GM12878 (cell line): ENCODE measurements at regions not wholly inside any gene's neighbourhood (a gene's known extent, or its start where the extent isn't known, plus 50 kb on each side); places are given as distances from the start of the nearest gene placed in this dataset.

Source experiments
- ATAC-seq: fragments of 200-7000 bp; cut with Tn5 transposase; 3 replicates; pipeline ENCODE4 v1.9.1; 2020; ENCODE audit warnings: mild to moderate bottlenecking, moderate library complexity
- BruUV-seq: library from RNA; stranded (reverse); fragments of 400-500 nt; replicated peaks from 2 replicates; lab custom pipeline; 2021; lab: Mats Ljungman, UMichigan
- CTCF ChIA-PET: fragments of 300-600 bp; sonication (Branson Sonifier 250); formaldehyde crosslinking; extraction: SDS; loops from one replicate; lab custom pipeline; 2021; ENCODE audit warnings: inconsistent platforms; lab: Yijun Ruan, JAX
- POLR2A ChIA-PET: fragments of 350-600 bp; formaldehyde crosslinking; extraction: SDS; loops from one replicate; lab custom pipeline; 2021; ENCODE audit warnings: inconsistent platforms; lab: Charles Lee
- RAD21 ChIA-PET: fragments of 300-600 bp; sonication (Branson Sonifier 250); formaldehyde crosslinking; loops from one replicate; lab custom pipeline; 2023; ENCODE audit warnings: antibody characterized with exemption; ENCODE audit not compliant: unreplicated experiment; lab: Charles Lee
- SMC1A ChIA-PET: fragments of 300-600 bp; sonication (Branson Sonifier 250); formaldehyde crosslinking; loops from one replicate; lab custom pipeline; 2023; ENCODE audit not compliant: unreplicated experiment, uncharacterized antibody; lab: Charles Lee
- DNase-seq: peaks from one replicate; pipeline ENCODE4 v3.0.0-alpha.2; 2011; ENCODE audit warnings: low read depth, low spot score
- FAIRE-seq: peaks from 3 replicates; lab custom pipeline; 2011; peaks lifted over from hg19 to GRCh38; lab: Jason Lieb, UNC
- H2AFZ ChIP-seq: 2 replicates; pipeline ENCODE4 v1.6.0; 2011; ENCODE audit warnings: low read depth, low read length, control low read depth; ENCODE audit not compliant: control insufficient read depth
- H3K27ac ChIP-seq: 2 replicates; pipeline ENCODE4 v1.5.1; 2011; ENCODE audit warnings: control low read depth; ENCODE audit not compliant: control insufficient read depth, insufficient read depth
- H3K27me3 ChIP-seq, 2 experiments: replicated peaks in 1 of 2; 2 replicates each; pipeline versions ENCODE4 v1.6.0 to v1.6.1; 2011; ENCODE audit warnings: low read length in 1 of 2; ENCODE audit not compliant: control insufficient read depth in 2 of 2, insufficient read depth in 2 of 2
- H3K36me3 ChIP-seq, 2 experiments: 2 replicates each; pipeline ENCODE4 v1.5.1; 2011; ENCODE audit warnings: low read length in 1 of 2; ENCODE audit not compliant: control insufficient read depth in 2 of 2, insufficient read depth in 2 of 2
- H3K4me1 ChIP-seq: 2 replicates; pipeline ENCODE4 v1.6.1; 2011; ENCODE audit warnings: mild to moderate bottlenecking, low read length, moderate library complexity, mixed read lengths; ENCODE audit not compliant: control insufficient read depth, insufficient read depth
- H3K4me2 ChIP-seq: 2 replicates; pipeline ENCODE4 v1.6.0; 2011; ENCODE audit warnings: control low read depth; ENCODE audit not compliant: control insufficient read depth, insufficient read depth
- H3K4me3 ChIP-seq: fragments of 200-600 bp; sonication (generic); 2 replicates; pipeline ENCODE4 v1.5.1; 2016
- H3K79me2 ChIP-seq: 2 replicates; pipeline ENCODE4 v1.6.0; 2011; ENCODE audit warnings: low read length; ENCODE audit not compliant: control insufficient read depth, insufficient read depth
- H3K9ac ChIP-seq: 2 replicates; pipeline ENCODE4 v1.8.0; 2011; ENCODE audit warnings: low read length, control low read depth, mixed read lengths; ENCODE audit not compliant: control insufficient read depth, insufficient read depth
- H3K9me3 ChIP-seq: replicated peaks from 3 replicates; pipeline ENCODE4 v1.5.1; 2011; ENCODE audit warnings: mild to moderate bottlenecking, low read length; ENCODE audit not compliant: control insufficient read depth, insufficient read depth
- H4K20me1 ChIP-seq: 2 replicates; pipeline ENCODE4 v1.6.0; 2011; ENCODE audit not compliant: control insufficient read depth, insufficient read depth
- EED ChIP-seq: sonication (generic); IDR thresholded peaks from 2 replicates; pipeline ENCODE4 v1.6.1; 2016; ENCODE audit warnings: antibody characterized with exemption, low read depth
- HDAC2 ChIP-seq: fragments of 200-600 bp; sonication (generic); IDR thresholded peaks from 2 replicates; pipeline ENCODE4 v1.6.1; 2017
- IKZF2 ChIP-seq, 2 experiments: fragments of 450-650 bp; IDR thresholded peaks; 2 replicates each; pipeline ENCODE4 v1.6.1; 2017; ENCODE audit warnings: mild to moderate bottlenecking in 2 of 2, moderate library complexity in 2 of 2
- KLF5 ChIP-seq: fragments of 450-650 bp; IDR thresholded peaks from 2 replicates; pipeline ENCODE4 v1.6.1; 2014; ENCODE audit warnings: mild to moderate bottlenecking; ENCODE audit not compliant: partially characterized antibody
- MEF2B ChIP-seq: fragments of 450-650 bp; IDR thresholded peaks from 2 replicates; pipeline ENCODE4 v1.6.1; 2018; ENCODE audit warnings: mild to moderate bottlenecking, moderate library complexity; ENCODE audit not compliant: partially characterized antibody, poor library complexity, severe bottlenecking
- NBN ChIP-seq: fragments of 450-650 bp; IDR thresholded peaks from 2 replicates; pipeline ENCODE4 v1.6.1; 2016
- NR2C1 ChIP-seq: fragments of 450-650 bp; IDR thresholded peaks from 2 replicates; pipeline ENCODE4 v1.6.1; 2017; ENCODE audit warnings: antibody characterized with exemption, mild to moderate bottlenecking, moderate library complexity
- POU2F2 ChIP-seq: IDR thresholded peaks from 3 replicates; pipeline ENCODE4 v1.6.1; 2011; ENCODE audit warnings: low read depth, mild to moderate bottlenecking, low read length, borderline replicate concordance
- YY1 ChIP-seq: IDR thresholded peaks from 2 replicates; pipeline ENCODE4 v1.6.1; 2011; ENCODE audit warnings: low read depth, mild to moderate bottlenecking, low read length
- WGBS: methylation state at CpG from one replicate; pipeline ENCODE4 v1.1.6; 2016; ENCODE audit warnings: low lambda C conversion rate; ENCODE audit not compliant: insufficient replicate concordance, insufficient coverage; ENCODE audit errors: missing lambda C conversion rate; 5-methylcytosine and 5-hydroxymethylcytosine counted together
- in situ Hi-C: fragments of 300-500 bp; cut with MboI; formaldehyde crosslinking; loops from 9 replicates; pipeline ENCODE4 v1.14.3; 2018; ENCODE audit warnings: mixed read lengths
- intact Hi-C: fragments of 100-400 bp; cut with micrococcal nuclease; formaldehyde crosslinking; loops from one replicate; pipeline ENCODE4 v1.14.2; 2022; ENCODE audit not compliant: unreplicated experiment
- TF ChIP-seq, protein P1 (sequence below): IDR thresholded peaks from 2 replicates; pipeline ENCODE4 v1.6.1; 2012; ENCODE audit warnings: low read depth, low read length, improper control_type of control experiment
- TF ChIP-seq, protein P2 (sequence below): fragments of 450-650 bp; IDR thresholded peaks from 2 replicates; pipeline ENCODE4 v1.6.1; 2018; ENCODE audit warnings: mild to moderate bottlenecking, low read depth, moderate library complexity; ENCODE audit not compliant: partially characterized antibody
- TF ChIP-seq, protein P3 (sequence below): IDR thresholded peaks from 2 replicates; pipeline ENCODE4 v1.6.1; 2012; ENCODE audit warnings: low read length, inconsistent platforms

DNA sequence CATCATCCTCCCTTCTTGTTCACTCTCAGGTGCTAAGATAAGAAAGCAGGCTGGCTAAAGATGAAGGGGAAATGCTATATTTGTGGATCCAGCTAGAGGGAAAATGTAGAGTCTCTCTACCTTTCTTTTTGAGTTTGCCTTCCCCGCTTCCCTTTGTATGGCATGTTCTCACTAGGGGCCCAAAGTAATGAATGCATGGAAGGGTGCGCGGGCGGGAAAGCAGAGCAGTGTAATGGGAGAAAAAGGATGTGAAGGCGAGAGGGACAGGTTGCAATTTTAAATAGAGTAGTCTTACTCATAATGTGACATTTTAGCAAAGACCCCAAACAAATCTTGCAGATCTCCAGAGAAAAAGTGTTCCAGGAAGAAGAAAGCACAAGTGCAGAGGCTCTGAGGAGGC lies 105.1 kb upstream of the ATP1B1 start:
- FAIRE-seq, result no peak
- Histone ChIP-seq H3K9me3 (no peaks in the 10 kb centered on the region; the same call in 2 of the 3 replicates), H3K27ac (no peak overlapping the region), H3K36me3 (no peaks in the 10 kb centered on the region), H2AFZ (no peak overlapping the region; the same call in 1 of the 2 replicates), H3K4me2 (no peak overlapping the region), H3K4me1 (no peaks in the 10 kb centered on the region), H3K79me2 (no peaks in the 10 kb centered on the region), H4K20me1 (no peaks in the 10 kb centered on the region), H3K9ac (no peak overlapping the region), H3K4me3 (no peak overlapping the region), H3K27me3 (no peaks in the 10 kb centered on the region)
- intact Hi-C loops (no loop called here), in situ Hi-C loops (no loop called here)
- DNase-seq, result no peak
- ChIA-PET CTCF (no interaction called here), SMC1A (interaction anchor here (1.3 kb wide), 1 partner anchor 10 kb away, joined by 3 read pairs; no protein-coding TSS in a partner anchor), POLR2A (interaction anchor here (0.8 kb wide), 1 partner anchor 24 kb away, joined by 3 read pairs; no protein-coding TSS in a partner anchor), RAD21 (no interaction called here)
- WGBS, result 84% methylated on average over 5 of the region's 5 CpGs
- BruUV-seq, result no TSS peak
- TF ChIP-seq, protein P1, sequence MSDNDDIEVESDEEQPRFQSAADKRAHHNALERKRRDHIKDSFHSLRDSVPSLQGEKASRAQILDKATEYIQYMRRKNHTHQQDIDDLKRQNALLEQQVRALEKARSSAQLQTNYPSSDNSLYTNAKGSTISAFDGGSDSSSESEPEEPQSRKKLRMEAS, result no peak
- TF ChIP-seq YY1, result no peak
- ATAC-seq, result no peak

DNA sequence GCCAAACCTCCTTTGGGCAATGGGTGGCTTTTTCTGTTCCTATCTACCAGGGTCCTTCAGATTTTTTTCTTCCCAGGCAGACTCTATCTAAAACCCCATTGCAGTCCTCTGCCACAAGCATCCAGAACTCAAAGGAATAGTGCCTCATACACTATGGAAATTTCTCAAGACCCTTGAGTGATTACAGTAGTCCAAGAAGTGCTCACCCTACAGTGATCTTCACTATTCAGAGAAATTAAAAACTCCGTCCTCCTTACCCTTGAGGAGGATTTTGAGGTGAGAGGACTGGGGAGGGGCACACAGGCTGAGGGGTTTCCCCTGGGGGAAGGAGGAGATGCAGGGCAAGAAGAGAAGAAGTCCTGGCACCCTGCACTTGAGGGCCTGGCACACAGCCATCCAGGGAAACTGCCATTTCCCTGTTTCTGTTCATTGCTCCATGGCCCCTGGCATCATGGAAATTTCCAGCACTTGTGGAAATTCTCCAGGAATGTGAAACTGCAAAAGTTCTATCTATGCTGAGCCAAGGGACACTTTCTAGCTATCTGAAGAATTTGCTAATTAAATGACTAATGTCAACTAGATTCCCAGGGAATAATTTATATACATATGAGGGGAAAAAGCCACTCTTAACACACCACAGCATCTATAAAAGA lies 102.5 kb upstream of the ATP1B1 start:
- H3K27ac ChIP-seq, result no peak overlapping the region
- ChIA-PET SMC1A (interaction anchor here (1.0 to 1.3 kb wide), 4 partner anchors 10 to 39 kb away, joined by 4 to 5 read pairs (median 4); no protein-coding TSS in a partner anchor), CTCF (interaction anchor here (0.9 kb wide), 1 partner anchor 367 kb away, joined by 3 read pairs; no protein-coding TSS in a partner anchor), RAD21 (interaction anchor here (1.3 kb wide), 1 partner anchor 40 kb away, joined by 3 read pairs; no protein-coding TSS in a partner anchor), POLR2A (interaction anchor here (1.2 kb wide), 1 partner anchor 11 kb away, joined by 3 read pairs; no protein-coding TSS in a partner anchor)
- in situ Hi-C loops, result no loop called here
- H2AFZ ChIP-seq, result no peak overlapping the region
- intact Hi-C loops, result no loop called here
- H3K9ac ChIP-seq, result no peak overlapping the region
- H3K36me3 ChIP-seq, result no peaks in the 10 kb centered on the region
- WGBS, result 63% methylated on average over 1 of the region's 1 CpG
- H3K79me2 ChIP-seq, result no peaks in the 10 kb centered on the region
- no peak for DNase-seq
- no peaks in the 10 kb centered on the region for H3K27me3 ChIP-seq
- H3K4me2 ChIP-seq, result no peak overlapping the region
- no peaks in the 10 kb centered on the region for H4K20me1 ChIP-seq
- no peaks in the 10 kb centered on the region; the same call in 2 of the 3 replicates for H3K9me3 ChIP-seq
- no peaks in the 10 kb centered on the region for H3K4me1 ChIP-seq
- BruUV-seq, result no TSS peak
- H3K4me3 ChIP-seq, result no peak overlapping the region
- no peak for FAIRE-seq
- no peak for ATAC-seq
- TF ChIP-seq MEF2B (no peak), EED (no peak), KLF5 (no peak), POU2F2 (no peak), IKZF2 (IDR thresholded peaks at IDR 0.05) (no peak), HDAC2 (no peak), NR2C1 (no peak), NBN (no peak)
- TF ChIP-seq, protein P2, sequence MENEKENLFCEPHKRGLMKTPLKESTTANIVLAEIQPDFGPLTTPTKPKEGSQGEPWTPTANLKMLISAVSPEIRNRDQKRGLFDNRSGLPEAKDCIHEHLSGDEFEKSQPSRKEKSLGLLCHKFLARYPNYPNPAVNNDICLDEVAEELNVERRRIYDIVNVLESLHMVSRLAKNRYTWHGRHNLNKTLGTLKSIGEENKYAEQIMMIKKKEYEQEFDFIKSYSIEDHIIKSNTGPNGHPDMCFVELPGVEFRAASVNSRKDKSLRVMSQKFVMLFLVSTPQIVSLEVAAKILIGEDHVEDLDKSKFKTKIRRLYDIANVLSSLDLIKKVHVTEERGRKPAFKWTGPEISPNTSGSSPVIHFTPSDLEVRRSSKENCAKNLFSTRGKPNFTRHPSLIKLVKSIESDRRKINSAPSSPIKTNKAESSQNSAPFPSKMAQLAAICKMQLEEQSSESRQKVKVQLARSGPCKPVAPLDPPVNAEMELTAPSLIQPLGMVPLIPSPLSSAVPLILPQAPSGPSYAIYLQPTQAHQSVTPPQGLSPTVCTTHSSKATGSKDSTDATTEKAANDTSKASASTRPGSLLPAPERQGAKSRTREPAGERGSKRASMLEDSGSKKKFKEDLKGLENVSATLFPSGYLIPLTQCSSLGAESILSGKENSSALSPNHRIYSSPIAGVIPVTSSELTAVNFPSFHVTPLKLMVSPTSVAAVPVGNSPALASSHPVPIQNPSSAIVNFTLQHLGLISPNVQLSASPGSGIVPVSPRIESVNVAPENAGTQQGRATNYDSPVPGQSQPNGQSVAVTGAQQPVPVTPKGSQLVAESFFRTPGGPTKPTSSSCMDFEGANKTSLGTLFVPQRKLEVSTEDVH, result no peak
- TF ChIP-seq, protein P3, sequence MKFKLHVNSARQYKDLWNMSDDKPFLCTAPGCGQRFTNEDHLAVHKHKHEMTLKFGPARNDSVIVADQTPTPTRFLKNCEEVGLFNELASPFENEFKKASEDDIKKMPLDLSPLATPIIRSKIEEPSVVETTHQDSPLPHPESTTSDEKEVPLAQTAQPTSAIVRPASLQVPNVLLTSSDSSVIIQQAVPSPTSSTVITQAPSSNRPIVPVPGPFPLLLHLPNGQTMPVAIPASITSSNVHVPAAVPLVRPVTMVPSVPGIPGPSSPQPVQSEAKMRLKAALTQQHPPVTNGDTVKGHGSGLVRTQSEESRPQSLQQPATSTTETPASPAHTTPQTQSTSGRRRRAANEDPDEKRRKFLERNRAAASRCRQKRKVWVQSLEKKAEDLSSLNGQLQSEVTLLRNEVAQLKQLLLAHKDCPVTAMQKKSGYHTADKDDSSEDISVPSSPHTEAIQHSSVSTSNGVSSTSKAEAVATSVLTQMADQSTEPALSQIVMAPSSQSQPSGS, result no peak
